K562 (cell line): ENCODE measurements at regions not wholly inside any gene's neighbourhood (a gene's known extent, or its start where the extent isn't known, plus 50 kb on each side); places are given as distances from the start of the nearest gene placed in this dataset.
A peak's percentile ranks its signal among the peaks of the same experiment; 100 is the strongest.
"Not testable (repeated sequence)": the region's sequence is repeated elsewhere in the genome, so short reads cannot be mapped to it uniquely, and the experiment has no call there.

Source experiments
- ATAC-seq: fragments of 200-7000 bp; cut with Tn5 transposase; 3 replicates; pipeline ENCODE4 v1.9.1; 2020; ENCODE audit warnings: moderate library complexity
- BruUV-seq: library from RNA; stranded (reverse); fragments of 400-500 nt; replicated peaks from 2 replicates; lab custom pipeline; 2021; lab: Mats Ljungman, UMichigan
- CTCF ChIA-PET: fragments of 300-600 bp; formaldehyde crosslinking; extraction: SDS; loops from one replicate; lab custom pipeline; 2021; ENCODE audit warnings: low intra/inter-chr PET ratio; lab: Yijun Ruan, JAX
- POLR2A ChIA-PET: fragments of 300-600, 350-650 bp; sonication (Branson Sonifier 250); formaldehyde crosslinking; extraction: SDS; loops from one replicate; lab custom pipeline; 2021; ENCODE audit warnings: antibody characterized with exemption, inconsistent platforms; lab: Yijun Ruan, JAX
- DNase-seq, 4 experiments: peaks; one replicate each; pipeline versions ENCODE4 v3.0.0 to v3.0.0-alpha.2; 2011 to 2018; ENCODE audit warnings: low spot score in 3 of 4, mixed read lengths in 3 of 4; ENCODE audit errors: extremely low read depth in 1 of 4
- FAIRE-seq: peaks from 2 replicates; lab custom pipeline; 2011; peaks lifted over from hg19 to GRCh38; lab: Jason Lieb, UNC
- H2AFZ ChIP-seq: 2 replicates; pipeline ENCODE4 v1.6.0; 2011; ENCODE audit warnings: low read depth, low read length, control low read depth, inconsistent platforms
- H3K27ac ChIP-seq: fragments of 200-600 bp; 3 replicates; pipeline ENCODE4 v1.8.0; 2011; ENCODE audit warnings: low read depth, mild to moderate bottlenecking, control low read depth, inconsistent platforms, low read length, moderate library complexity, mixed read lengths; ENCODE audit errors: extremely low read depth
- H3K27me3 ChIP-seq, 2 experiments: fragments of 300-600 bp in 1 of 2; 2 replicates in 1 of 2; 3 replicates in 1 of 2; pipeline versions ENCODE4 v1.6.0 to v1.8.0; 2011; ENCODE audit warnings: inconsistent platforms in 2 of 2, low read length in 2 of 2, mild to moderate bottlenecking in 1 of 2, mixed read lengths in 1 of 2, moderate library complexity in 1 of 2; ENCODE audit not compliant: control insufficient read depth in 2 of 2, insufficient read depth in 2 of 2
- H3K36me3 ChIP-seq: fragments of 300-600 bp; 3 replicates; pipeline ENCODE4 v1.8.0; 2011; ENCODE audit warnings: mild to moderate bottlenecking, low read length, inconsistent platforms; ENCODE audit not compliant: control insufficient read depth, insufficient read depth
- H3K4me1 ChIP-seq, 2 experiments: fragments of 200-600 bp in 1 of 2; replicated peaks in 1 of 2; 2 replicates in 1 of 2; 3 replicates in 1 of 2; pipeline versions ENCODE4 v1.5.1 to v1.8.0; 2011; ENCODE audit warnings: inconsistent platforms in 2 of 2, low read length in 2 of 2, mild to moderate bottlenecking in 1 of 2, mixed read lengths in 1 of 2, moderate library complexity in 1 of 2; ENCODE audit not compliant: control insufficient read depth in 2 of 2, insufficient read depth in 2 of 2
- H3K4me2 ChIP-seq: 2 replicates; pipeline ENCODE4 v1.6.1; 2011; ENCODE audit warnings: low read length, control low read depth, inconsistent platforms, mixed read lengths; ENCODE audit not compliant: insufficient read depth
- H3K4me3 ChIP-seq: fragments of 200-600 bp; sonication (generic), shearing (Covaris generic); 2 replicates; pipeline ENCODE4 v1.5.1; 2016; ENCODE audit warnings: control low read depth, inconsistent platforms
- H3K79me2 ChIP-seq: fragments of 200-600 bp; 3 replicates; pipeline ENCODE4 v1.8.0; 2011; ENCODE audit warnings: low read length, inconsistent platforms; ENCODE audit not compliant: control insufficient read depth, insufficient read depth
- H3K9ac ChIP-seq, 2 experiments: 2 replicates each; pipeline versions ENCODE4 v1.6.0 to v1.6.1; 2011; ENCODE audit warnings: low read depth in 2 of 2, low read length in 2 of 2, control low read depth in 1 of 2, inconsistent platforms in 1 of 2, mild to moderate bottlenecking in 1 of 2, mixed read lengths in 1 of 2; ENCODE audit not compliant: insufficient read depth in 1 of 2
- H3K9me1 ChIP-seq: one replicate; pipeline ENCODE4 v1.6.0; 2011; ENCODE audit warnings: inconsistent platforms, mild to moderate bottlenecking, low read length, moderate library complexity; ENCODE audit not compliant: control insufficient read depth, insufficient read depth
- H3K9me3 ChIP-seq: replicated peaks from 2 replicates; pipeline ENCODE4 v1.5.1; 2011; ENCODE audit warnings: low read depth, low read length, inconsistent platforms; ENCODE audit not compliant: control insufficient read depth, insufficient read depth
- H4K20me1 ChIP-seq: replicated peaks from 2 replicates; pipeline ENCODE4 v1.6.1; 2011; ENCODE audit warnings: low read length, inconsistent platforms, mixed read lengths; ENCODE audit not compliant: control insufficient read depth, insufficient read depth
- WGBS: fragments of 100-300 bp; shearing (Covaris generic); methylation state at CpG from one replicate; pipeline ENCODE4 v1.1.6; 2016; ENCODE audit warnings: low coverage, mixed read lengths; ENCODE audit not compliant: insufficient coverage; ENCODE audit errors: missing lambda C conversion rate; 5-methylcytosine and 5-hydroxymethylcytosine counted together
- in situ Hi-C: fragments of 300-500 bp; cut with MboI; formaldehyde crosslinking; loops from 4 replicates; pipeline ENCODE4 v1.15.0; 2018; ENCODE audit warnings: inconsistent platforms, mixed read lengths
- intact Hi-C: fragments of 100-400 bp; cut with micrococcal nuclease; formaldehyde crosslinking; loops from 2 replicates; pipeline ENCODE4 v1.14.2; 2022

DNA sequence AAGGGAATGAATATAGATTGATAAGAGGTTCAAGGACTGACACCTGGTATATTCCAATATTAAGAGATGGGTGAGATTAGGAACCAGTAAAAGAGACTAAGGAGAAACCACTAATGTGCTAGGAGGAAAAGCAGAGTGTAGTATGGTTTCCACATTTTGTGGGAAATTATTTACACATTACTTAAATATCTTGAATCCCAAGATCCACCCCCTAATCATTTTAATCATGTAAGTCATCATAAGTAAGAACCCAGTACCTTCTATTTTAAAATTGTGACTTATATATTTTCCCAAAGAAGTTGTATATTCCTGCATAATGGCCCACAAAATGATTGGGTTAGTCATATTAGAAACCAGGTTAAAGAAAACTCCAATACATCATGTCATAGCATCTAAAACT is 122.0 kb upstream of the PRSS12 start:
- POLR2A ChIA-PET, H3K79me2 ChIP-seq, H3K4me2 ChIP-seq, FAIRE-seq, H3K9ac ChIP-seq, H3K4me3 ChIP-seq, CTCF ChIA-PET, H3K36me3 ChIP-seq, H3K27ac ChIP-seq, BruUV-seq, H3K9me1 ChIP-seq, intact Hi-C loops, in situ Hi-C loops, DNase-seq, H3K27me3 ChIP-seq, H4K20me1 ChIP-seq, H3K4me1 ChIP-seq, H3K9me3 ChIP-seq, ATAC-seq, H2AFZ ChIP-seq: not testable (repeated sequence)

DNA sequence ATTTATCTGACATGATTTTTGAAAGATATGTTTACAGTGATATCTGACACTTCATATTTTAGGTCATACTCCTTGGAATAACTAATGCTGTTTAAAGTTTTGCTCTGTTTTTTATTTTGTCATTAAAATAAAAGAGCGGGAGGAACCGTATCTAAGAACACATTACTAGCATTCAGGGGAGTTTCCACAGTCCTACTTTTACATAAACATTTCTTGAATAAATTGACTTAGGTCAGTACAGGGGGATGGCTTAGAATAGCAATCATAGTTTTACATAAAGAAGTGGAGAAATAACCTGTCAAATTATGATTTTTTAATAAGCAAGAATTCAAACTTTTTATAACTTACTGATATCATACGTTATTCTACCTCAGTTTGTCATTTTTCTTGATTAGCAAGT is 123.1 kb upstream of the PRSS12 start:
- ATAC-seq, H3K4me1 ChIP-seq, H2AFZ ChIP-seq, H3K9me1 ChIP-seq, H3K9ac ChIP-seq, POLR2A ChIA-PET, CTCF ChIA-PET, H3K36me3 ChIP-seq, H3K4me3 ChIP-seq, FAIRE-seq, in situ Hi-C loops, DNase-seq, H4K20me1 ChIP-seq, H3K79me2 ChIP-seq, intact Hi-C loops, H3K4me2 ChIP-seq, H3K9me3 ChIP-seq, H3K27ac ChIP-seq, BruUV-seq, H3K27me3 ChIP-seq: not testable (repeated sequence)
- 0% methylated on average over 3 of the region's 3 CpGs for WGBS

DNA sequence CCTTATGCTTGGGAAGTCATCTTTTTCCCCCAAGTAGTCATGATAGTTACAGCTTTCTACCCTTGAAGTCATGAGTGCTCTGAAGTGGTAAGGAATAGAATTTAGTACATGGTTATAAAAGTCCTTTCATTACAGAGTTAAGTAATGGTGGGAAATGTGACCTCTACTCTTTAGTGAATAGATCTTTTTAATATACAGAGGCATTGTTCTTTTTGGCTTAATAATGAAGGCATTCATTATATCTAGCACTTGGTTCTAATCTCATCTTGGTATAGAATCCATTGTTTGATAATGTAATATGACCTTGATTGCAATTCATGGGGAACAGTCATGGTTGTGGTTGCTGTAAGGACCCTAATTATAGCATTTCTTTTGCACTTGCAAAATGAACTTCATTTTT is 125.0 kb upstream of the PRSS12 start:
- not testable (repeated sequence) for FAIRE-seq

DNA sequence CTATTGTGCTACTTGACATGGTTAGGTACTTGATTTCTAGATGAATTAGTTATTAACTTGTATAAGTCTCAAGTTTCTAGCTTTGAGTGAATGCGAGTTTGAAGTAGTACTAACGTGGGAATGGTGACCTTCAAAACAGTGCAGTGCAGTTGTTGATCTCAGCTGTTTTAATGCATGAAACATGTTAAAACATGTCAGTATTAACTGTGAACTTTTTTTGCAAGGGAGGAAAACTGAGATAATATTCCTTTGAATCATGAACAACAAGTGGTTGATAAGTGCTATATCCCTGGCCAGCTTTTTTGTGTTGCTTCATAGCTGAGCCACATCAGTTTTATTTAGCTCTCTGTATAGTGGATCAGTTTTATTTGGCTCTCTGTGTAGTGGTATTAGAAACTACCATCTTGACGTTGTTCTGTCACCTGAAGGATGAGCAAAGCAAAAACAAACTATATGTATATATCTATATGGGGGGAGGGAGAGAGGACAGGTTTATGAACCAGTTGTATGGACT is 133.1 kb upstream of the PRSS12 start:
- peak; percentile 65 for FAIRE-seq
- H3K79me2 ChIP-seq, ATAC-seq, BruUV-seq, H3K9me3 ChIP-seq, H3K4me3 ChIP-seq, CTCF ChIA-PET, H2AFZ ChIP-seq, H4K20me1 ChIP-seq, H3K9me1 ChIP-seq, H3K4me2 ChIP-seq, in situ Hi-C loops, intact Hi-C loops, H3K27me3 ChIP-seq, H3K4me1 ChIP-seq, POLR2A ChIA-PET, H3K27ac ChIP-seq, H3K9ac ChIP-seq, H3K36me3 ChIP-seq, DNase-seq: not testable (repeated sequence)
- WGBS, result 0% methylated on average over 2 of the region's 3 CpGs

More for the DNA sequence above, 125.0 kb upstream of the PRSS12 start:
- BruUV-seq, H3K9ac ChIP-seq, H3K9me1 ChIP-seq, intact Hi-C loops, POLR2A ChIA-PET, H2AFZ ChIP-seq, H3K4me3 ChIP-seq, H4K20me1 ChIP-seq, H3K36me3 ChIP-seq, DNase-seq, H3K9me3 ChIP-seq, H3K4me1 ChIP-seq, H3K4me2 ChIP-seq, in situ Hi-C loops, H3K27me3 ChIP-seq, CTCF ChIA-PET, ATAC-seq, H3K27ac ChIP-seq, H3K79me2 ChIP-seq: not testable (repeated sequence)
